Esophagus squamous epithelium (tissue), 4 donors: ENCODE measurements at regions not wholly inside any gene's neighbourhood (a gene's known extent, or its start where the extent isn't known, plus 50 kb on each side); places are given as distances from the start of the nearest gene placed in this dataset.

Source experiments
- POLR2A ChIP-seq, 4 donors: fragments of 450-650 bp; IDR thresholded peaks; one replicate each; pipeline ENCODE4 v1.6.1; 2017; ENCODE audit warnings: antibody characterized with exemption in 4 of 4, mild to moderate bottlenecking in 4 of 4, moderate library complexity in 3 of 4
- TF ChIP-seq, protein P1 (sequence below), 6 experiments: fragments of 450-650 bp in 4 of 6; fragments of 200-600 bp in 2 of 6; sonication (generic) in 2 of 6; IDR thresholded peaks; one replicate each; pipeline ENCODE4 v1.5.1; 2016 to 2019; ENCODE audit warnings: antibody characterized with exemption in 6 of 6, mild to moderate bottlenecking in 4 of 6, moderate library complexity in 4 of 6

DNA sequence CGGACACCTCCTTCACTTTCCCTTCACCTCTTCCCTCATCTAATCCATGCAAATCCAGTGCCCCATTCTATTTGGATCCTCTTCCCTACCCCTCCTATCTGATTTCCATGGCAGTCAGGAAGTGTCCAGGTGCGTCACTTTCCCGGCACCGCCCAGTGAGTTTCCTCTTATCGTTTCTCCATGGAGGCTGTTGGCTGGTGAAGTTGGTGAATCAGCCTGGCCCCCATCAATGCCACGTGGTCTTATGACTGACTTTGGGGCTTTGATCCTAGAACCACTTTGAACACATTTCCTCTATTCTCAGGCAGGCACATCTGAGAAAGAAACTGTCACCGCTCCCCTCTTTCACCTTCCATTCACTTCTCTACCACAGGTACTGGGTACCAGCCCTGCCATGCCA lies 137.8 kb downstream of the CEP135 start:
- TF ChIP-seq, protein P1, sequence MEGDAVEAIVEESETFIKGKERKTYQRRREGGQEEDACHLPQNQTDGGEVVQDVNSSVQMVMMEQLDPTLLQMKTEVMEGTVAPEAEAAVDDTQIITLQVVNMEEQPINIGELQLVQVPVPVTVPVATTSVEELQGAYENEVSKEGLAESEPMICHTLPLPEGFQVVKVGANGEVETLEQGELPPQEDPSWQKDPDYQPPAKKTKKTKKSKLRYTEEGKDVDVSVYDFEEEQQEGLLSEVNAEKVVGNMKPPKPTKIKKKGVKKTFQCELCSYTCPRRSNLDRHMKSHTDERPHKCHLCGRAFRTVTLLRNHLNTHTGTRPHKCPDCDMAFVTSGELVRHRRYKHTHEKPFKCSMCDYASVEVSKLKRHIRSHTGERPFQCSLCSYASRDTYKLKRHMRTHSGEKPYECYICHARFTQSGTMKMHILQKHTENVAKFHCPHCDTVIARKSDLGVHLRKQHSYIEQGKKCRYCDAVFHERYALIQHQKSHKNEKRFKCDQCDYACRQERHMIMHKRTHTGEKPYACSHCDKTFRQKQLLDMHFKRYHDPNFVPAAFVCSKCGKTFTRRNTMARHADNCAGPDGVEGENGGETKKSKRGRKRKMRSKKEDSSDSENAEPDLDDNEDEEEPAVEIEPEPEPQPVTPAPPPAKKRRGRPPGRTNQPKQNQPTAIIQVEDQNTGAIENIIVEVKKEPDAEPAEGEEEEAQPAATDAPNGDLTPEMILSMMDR (IDR thresholded peaks at IDR 0.05), result no peak
- no peak for TF ChIP-seq POLR2A (IDR thresholded peaks at IDR 0.05)
